Panc1 (cell line): ENCODE measurements at regions not wholly inside any gene's neighbourhood (a gene's known extent, or its start where the extent isn't known, plus 50 kb on each side); places are given as distances from the start of the nearest gene placed in this dataset.

Experiments used
- ATAC-seq: fragments of 200-7000 bp; cut with Tn5 transposase; 2 replicates; pipeline ENCODE4 v1.9.1; 2020; ENCODE audit warnings: mild to moderate bottlenecking, moderate library complexity
- BruUV-seq: library from RNA; stranded (reverse); fragments of 400-500 nt; replicated peaks from 2 replicates; lab custom pipeline; 2021; lab: Mats Ljungman, UMichigan
- CTCF ChIA-PET: fragments of 300-600 bp; sonication (Branson Sonifier 250); formaldehyde crosslinking; loops from one replicate; lab custom pipeline; 2022; ENCODE audit warnings: antibody characterized with exemption; lab: Charles Lee
- POLR2A ChIA-PET: fragments of 300-600 bp; sonication (Branson Sonifier 250); formaldehyde crosslinking; loops from one replicate; lab custom pipeline; 2022; ENCODE audit warnings: antibody characterized with exemption; lab: Charles Lee
- DNase-seq: peaks from one replicate; pipeline ENCODE4 v3.0.0-alpha.2; 2010; ENCODE audit warnings: low read depth, low spot score
- H3K27ac ChIP-seq: 2 replicates; pipeline ENCODE4 v1.5.1; 2011; ENCODE audit warnings: mild to moderate bottlenecking, low read length, inconsistent platforms
- H3K27me3 ChIP-seq: fragments of 200-500 bp; sonication (Bioruptor generic); 2 replicates; pipeline ENCODE4 v1.6.0; 2014; ENCODE audit warnings: low read length, inconsistent platforms; ENCODE audit not compliant: control insufficient read depth, insufficient read depth
- H3K36me3 ChIP-seq: fragments of 200-500 bp; sonication (Bioruptor generic); 2 replicates; pipeline ENCODE4 v1.5.1; 2014; ENCODE audit warnings: inconsistent platforms, mild to moderate bottlenecking, low read length, moderate library complexity; ENCODE audit not compliant: control insufficient read depth, insufficient read depth
- H3K4me1 ChIP-seq: 2 replicates; pipeline ENCODE4 v1.5.1; 2011; ENCODE audit warnings: inconsistent platforms, mild to moderate bottlenecking, low read length, moderate library complexity; ENCODE audit not compliant: control insufficient read depth, insufficient read depth
- H3K4me3 ChIP-seq, 2 experiments: 2 replicates each; pipeline ENCODE4 v1.5.1; 2011 to 2012; ENCODE audit warnings: low read depth in 2 of 2, low read length in 2 of 2, mild to moderate bottlenecking in 2 of 2, inconsistent platforms in 1 of 2, moderate library complexity in 1 of 2
- H3K9me3 ChIP-seq: fragments of 200-500 bp; sonication (Bioruptor generic); 2 replicates; pipeline ENCODE4 v1.5.1; 2014; ENCODE audit warnings: low read depth, mild to moderate bottlenecking, inconsistent platforms, low read length, moderate library complexity; ENCODE audit not compliant: control insufficient read depth, insufficient read depth
- POLR2AphosphoS5 ChIP-seq: IDR thresholded peaks from 2 replicates; pipeline ENCODE4 v1.6.1; 2012; ENCODE audit warnings: mild to moderate bottlenecking, low read depth, low read length, moderate library complexity
- REST ChIP-seq, 2 experiments: IDR thresholded peaks; 2 replicates each; pipeline ENCODE4 v1.6.1; 2011 to 2012; ENCODE audit warnings: low read depth in 2 of 2, control low read depth in 1 of 2, low read length in 1 of 2, mild to moderate bottlenecking in 1 of 2, moderate library complexity in 1 of 2; ENCODE audit not compliant: insufficient read depth in 1 of 2
- SIN3A ChIP-seq: IDR thresholded peaks from 2 replicates; pipeline ENCODE4 v1.6.1; 2012; ENCODE audit warnings: low read depth, mild to moderate bottlenecking, low read length, moderate library complexity, borderline replicate concordance; ENCODE audit not compliant: insufficient read depth
- TCF7L2 ChIP-seq: IDR thresholded peaks from 2 replicates; pipeline ENCODE4 v1.6.1; 2011; ENCODE audit warnings: mild to moderate bottlenecking, low read depth, low read length, inconsistent platforms
- in situ Hi-C: cut with HindIII; loops from 2 replicates; pipeline ENCODE4 v1.10.0; 2016; ENCODE audit warnings: low sequenced_read_pairs, low pct_unique_long_range_greater_than_20kb
- intact Hi-C: fragments of 100-400 bp; cut with micrococcal nuclease; formaldehyde crosslinking; loops from one replicate; pipeline ENCODE4 v1.10.0; 2022; ENCODE audit not compliant: unreplicated experiment
- TF ChIP-seq, protein P1 (sequence below): fragments of 450-650 bp; IDR thresholded peaks from 2 replicates; pipeline ENCODE4 v1.5.1; 2017; ENCODE audit warnings: mild to moderate bottlenecking

DNA sequence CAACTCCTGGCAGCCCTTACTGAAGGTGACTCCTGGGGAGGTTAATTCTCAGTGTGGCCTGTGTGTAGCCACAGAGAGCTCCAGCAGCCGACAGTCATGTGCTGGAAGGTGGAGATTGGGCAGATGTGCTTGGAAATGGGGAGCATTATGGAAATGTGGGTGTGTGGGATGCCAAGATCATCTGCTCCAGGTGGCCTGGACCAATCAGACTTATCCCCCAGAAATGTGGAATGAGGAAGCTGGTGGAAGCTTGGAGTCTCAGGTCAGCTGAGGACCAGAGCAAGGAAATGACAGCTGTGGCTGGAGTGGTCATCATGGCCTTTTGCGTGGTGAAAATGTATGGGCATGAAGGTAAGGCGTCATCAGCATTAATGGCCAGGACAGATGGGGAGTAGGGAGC, 234.0 kb downstream of the MIAT start:
- POLR2A ChIA-PET, result no interaction called here
- ATAC-seq (no peak), DNase-seq (no peak)
- H3K4me1 ChIP-seq, result peaks cover 9% of the 10 kb centered on the region
- no peaks in the 10 kb centered on the region for H3K27me3 ChIP-seq
- no peak for TF ChIP-seq TCF7L2
- no peak for TF ChIP-seq SIN3A
- no peak for TF ChIP-seq POLR2AphosphoS5
- TF ChIP-seq, protein P1, sequence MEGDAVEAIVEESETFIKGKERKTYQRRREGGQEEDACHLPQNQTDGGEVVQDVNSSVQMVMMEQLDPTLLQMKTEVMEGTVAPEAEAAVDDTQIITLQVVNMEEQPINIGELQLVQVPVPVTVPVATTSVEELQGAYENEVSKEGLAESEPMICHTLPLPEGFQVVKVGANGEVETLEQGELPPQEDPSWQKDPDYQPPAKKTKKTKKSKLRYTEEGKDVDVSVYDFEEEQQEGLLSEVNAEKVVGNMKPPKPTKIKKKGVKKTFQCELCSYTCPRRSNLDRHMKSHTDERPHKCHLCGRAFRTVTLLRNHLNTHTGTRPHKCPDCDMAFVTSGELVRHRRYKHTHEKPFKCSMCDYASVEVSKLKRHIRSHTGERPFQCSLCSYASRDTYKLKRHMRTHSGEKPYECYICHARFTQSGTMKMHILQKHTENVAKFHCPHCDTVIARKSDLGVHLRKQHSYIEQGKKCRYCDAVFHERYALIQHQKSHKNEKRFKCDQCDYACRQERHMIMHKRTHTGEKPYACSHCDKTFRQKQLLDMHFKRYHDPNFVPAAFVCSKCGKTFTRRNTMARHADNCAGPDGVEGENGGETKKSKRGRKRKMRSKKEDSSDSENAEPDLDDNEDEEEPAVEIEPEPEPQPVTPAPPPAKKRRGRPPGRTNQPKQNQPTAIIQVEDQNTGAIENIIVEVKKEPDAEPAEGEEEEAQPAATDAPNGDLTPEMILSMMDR, result no peak
- TF ChIP-seq REST (IDR thresholded peaks at IDR 0.05; ENCODE audit: insufficient read depth in 1 of 2, low read depth in 2 of 2, low read length in 1 of 2), result no peak
- no TSS peak for BruUV-seq
- in situ Hi-C loops, result no loop called here
- H3K4me3 ChIP-seq, result no peak overlapping the region
- no peak overlapping the region for H3K27ac ChIP-seq
- H3K36me3 ChIP-seq, result no peaks in the 10 kb centered on the region
- H3K9me3 ChIP-seq, result no peaks in the 10 kb centered on the region
- intact Hi-C loops, result no loop called here
- CTCF ChIA-PET, result no interaction called here

DNA sequence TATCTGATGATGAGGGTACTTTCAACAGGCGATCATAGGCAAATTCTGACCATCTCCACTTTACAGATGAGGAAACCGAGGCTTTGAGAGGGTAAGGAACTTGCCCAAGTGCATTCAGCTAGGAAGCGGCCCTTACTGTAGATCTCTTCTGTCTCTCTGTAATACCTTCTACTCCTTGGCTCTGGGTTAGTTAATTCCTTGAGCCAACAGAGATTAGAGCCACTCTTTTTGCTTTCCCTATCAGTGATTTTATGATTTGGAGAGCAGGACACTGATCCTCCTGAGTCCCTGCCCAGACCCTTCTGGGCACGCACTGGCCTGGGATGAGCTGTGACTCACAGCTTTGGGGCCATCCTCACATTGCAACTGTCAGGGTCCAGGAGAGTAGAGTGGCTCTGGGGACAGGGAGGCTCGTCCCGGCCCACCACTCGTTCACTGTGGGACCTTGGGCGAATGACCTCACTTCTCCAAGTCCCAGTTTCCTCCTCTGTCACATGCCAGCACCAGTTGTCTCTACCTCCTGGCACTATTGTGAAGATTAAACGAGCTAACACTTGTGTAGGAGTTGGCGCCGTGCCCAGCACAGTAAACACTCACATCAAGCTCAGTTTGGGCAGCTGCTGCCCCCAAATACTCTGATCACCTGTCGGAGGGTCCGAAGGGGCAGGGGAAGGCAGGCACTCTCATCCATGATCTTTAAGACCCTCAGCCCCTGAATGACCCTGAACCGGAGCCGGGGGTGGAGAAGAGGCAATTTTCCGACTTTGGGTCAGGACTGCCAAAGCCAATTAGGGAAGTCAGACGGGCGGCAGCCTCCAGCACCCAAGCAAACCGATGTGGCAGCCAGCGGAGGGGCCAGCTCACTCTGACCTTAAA, 235.0 kb downstream of the MIAT start:
- Histone ChIP-seq H3K4me1 (peaks cover 9% of the 10 kb centered on the region), H3K27me3 (no peaks in the 10 kb centered on the region), H3K36me3 (no peaks in the 10 kb centered on the region), H3K9me3 (no peaks in the 10 kb centered on the region), H3K4me3 (no peak overlapping the region), H3K27ac (no peak overlapping the region)
- intact Hi-C loops, result no loop called here
- DNase-seq, result no peak
- TF ChIP-seq SIN3A (no peak), REST (IDR thresholded peaks at IDR 0.05; ENCODE audit: insufficient read depth in 1 of 2, low read depth in 2 of 2, low read length in 1 of 2) (no peak), TCF7L2 (no peak), POLR2AphosphoS5 (no peak)
- TF ChIP-seq, protein P1, result no peak
- BruUV-seq, result no TSS peak
- ChIA-PET CTCF (no interaction called here), POLR2A (no interaction called here)
- no peak for ATAC-seq
- in situ Hi-C loops, result no loop called here
